22Rv1 (cell line): ENCODE measurements at regions not wholly inside any gene's neighbourhood (a gene's known extent, or its start where the extent isn't known, plus 50 kb on each side); places are given as distances from the start of the nearest gene placed in this dataset.

Experiments
- H3K27ac ChIP-seq: fragments of 450-650 bp; 2 replicates; pipeline ENCODE4 v1.5.1; 2017
- ZFX ChIP-seq: fragments of 450-650 bp; IDR thresholded peaks from 2 replicates; pipeline ENCODE4 v1.6.1; 2017; ENCODE audit warnings: antibody characterized with exemption, borderline replicate concordance
- TF ChIP-seq, protein P1 (sequence below): fragments of 450-650 bp; IDR thresholded peaks from 2 replicates; pipeline ENCODE4 v1.5.1; 2017; ENCODE audit warnings: mild to moderate bottlenecking

DNA sequence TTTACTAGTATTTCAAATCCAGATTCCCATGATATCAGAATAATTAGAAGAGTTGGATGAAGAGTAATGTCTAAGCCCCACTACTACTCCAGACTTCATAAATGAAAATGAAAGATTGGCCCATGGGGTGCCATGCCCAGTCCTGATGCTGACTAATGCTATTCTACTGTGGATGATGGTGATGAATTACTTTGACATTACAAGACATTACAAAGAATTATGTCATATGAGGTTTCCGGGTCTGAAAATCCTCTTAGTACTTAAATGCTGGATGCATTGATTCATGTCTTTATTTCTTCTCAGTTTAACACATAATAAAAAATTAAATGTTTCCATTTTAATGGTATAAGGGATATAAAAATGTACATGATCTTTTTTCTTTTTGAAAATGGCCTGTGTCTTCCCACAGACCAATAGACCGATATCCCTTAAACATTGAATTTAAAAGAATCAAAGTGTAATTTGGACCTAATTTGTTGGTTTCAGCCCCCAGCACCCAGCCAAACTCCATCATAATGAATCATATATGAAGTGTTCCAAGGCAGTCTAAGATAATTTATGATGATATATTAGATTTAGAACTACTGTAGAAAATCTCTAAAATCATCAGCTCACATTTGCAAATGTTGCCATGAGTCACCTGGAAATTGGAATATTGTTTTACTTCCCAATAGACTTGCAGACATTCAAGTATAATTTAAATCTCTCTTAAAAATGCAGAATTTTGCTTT lies 223.6 kb upstream of the SGCD start:
- TF ChIP-seq, protein P1, sequence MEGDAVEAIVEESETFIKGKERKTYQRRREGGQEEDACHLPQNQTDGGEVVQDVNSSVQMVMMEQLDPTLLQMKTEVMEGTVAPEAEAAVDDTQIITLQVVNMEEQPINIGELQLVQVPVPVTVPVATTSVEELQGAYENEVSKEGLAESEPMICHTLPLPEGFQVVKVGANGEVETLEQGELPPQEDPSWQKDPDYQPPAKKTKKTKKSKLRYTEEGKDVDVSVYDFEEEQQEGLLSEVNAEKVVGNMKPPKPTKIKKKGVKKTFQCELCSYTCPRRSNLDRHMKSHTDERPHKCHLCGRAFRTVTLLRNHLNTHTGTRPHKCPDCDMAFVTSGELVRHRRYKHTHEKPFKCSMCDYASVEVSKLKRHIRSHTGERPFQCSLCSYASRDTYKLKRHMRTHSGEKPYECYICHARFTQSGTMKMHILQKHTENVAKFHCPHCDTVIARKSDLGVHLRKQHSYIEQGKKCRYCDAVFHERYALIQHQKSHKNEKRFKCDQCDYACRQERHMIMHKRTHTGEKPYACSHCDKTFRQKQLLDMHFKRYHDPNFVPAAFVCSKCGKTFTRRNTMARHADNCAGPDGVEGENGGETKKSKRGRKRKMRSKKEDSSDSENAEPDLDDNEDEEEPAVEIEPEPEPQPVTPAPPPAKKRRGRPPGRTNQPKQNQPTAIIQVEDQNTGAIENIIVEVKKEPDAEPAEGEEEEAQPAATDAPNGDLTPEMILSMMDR = no peak
- no peak for TF ChIP-seq ZFX
- no peak overlapping the region for H3K27ac ChIP-seq

DNA sequence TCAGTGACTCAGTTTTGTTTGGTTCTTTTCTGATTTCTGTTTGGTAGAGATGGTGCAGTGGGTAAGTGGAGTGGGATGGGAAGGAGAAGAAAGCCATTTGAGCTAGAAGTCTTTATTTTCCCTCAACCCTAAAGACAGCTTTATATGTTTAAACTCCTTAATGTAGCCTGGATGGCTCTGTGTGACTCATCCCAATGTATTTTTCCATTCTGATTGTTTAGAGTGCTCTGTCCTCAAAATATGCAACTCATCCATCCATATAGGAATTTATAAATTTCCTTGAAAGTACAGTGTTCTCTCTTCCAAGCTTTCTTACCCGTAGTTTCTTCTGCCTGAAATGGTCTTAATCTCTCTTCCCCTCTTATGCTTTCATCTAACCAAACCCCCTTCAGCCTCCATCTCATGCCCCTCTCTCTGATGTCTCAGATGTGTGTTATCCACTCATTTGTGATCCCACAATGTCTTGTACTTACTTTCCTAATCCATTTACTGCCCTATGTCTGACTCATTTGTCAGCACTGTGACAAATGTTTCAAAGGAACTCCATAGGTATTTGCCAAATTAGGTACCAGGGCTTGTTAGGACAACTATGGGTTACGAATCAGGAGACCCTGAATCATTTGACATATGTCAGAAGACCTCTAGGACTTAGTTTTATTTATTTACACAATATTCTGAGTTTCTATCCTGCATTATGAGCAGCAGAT lies 217.5 kb upstream of the SGCD start:
- no peak overlapping the region for H3K27ac ChIP-seq
- no peak for TF ChIP-seq ZFX

DNA sequence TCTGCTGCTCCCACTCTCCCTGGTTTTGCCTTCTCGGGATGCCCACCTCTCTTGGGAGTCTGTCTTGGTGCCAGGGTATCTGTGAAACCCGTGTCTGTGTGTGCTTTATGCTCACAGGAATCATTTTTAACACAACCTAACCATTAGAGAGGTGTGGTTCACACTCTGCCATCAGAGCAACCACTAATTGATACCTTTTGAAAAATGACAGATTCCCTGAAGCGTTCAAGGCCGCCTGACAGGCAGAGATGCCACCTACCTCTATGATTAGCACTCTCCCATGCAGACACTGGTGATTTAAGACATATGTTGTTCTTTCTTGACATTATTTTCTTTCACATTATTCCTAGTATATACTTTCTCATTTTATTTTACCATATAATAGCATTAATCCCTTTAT lies 207.3 kb upstream of the SGCD start:
- H3K27ac ChIP-seq = no peak overlapping the region
- TF ChIP-seq, protein P1 = no peak
- TF ChIP-seq ZFX = no peak

DNA sequence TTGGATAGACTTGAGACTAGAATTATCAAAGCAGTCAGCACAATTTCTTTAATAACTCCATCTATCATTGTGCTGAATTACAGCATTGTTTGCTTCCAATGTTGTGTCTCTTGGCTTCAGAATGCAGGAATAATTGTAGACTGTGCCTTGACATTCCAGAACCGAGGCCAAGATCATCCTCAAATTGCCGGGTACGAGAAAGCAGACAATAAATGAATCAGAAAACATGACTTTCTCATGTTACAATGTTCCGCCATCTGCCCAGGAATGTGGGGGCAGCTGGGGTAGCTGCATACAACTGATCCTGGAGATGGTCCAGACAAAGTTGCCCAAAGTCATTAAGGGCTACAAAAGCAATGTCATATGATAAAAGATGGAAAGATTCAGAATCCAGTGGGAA lies 206.2 kb upstream of the SGCD start:
- no peak for TF ChIP-seq ZFX
- TF ChIP-seq, protein P1 = no peak

DNA sequence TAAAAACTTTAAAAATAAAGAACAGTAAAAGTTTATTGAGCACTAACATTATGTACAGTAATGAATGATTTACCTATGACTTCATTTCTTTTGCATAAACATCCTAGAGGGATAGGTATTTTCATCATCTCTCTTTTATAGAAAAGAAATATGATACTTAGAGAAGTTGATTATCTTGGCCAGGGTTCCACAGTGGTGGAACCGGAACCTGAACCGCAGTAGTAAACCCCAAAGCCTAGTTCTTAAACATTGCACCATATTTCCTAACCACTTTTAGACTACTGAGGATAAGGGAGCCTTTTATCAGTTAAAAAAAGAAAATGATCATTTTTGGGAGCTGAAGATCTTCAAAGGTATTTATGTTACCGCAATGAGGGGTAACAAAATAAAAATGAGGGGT lies 205.7 kb upstream of the SGCD start:
- TF ChIP-seq, protein P1 = no peak
- TF ChIP-seq ZFX = no peak
- no peak overlapping the region for H3K27ac ChIP-seq

More for the DNA sequence above, 206.2 kb upstream of the SGCD start:
- no peak overlapping the region for H3K27ac ChIP-seq

DNA sequence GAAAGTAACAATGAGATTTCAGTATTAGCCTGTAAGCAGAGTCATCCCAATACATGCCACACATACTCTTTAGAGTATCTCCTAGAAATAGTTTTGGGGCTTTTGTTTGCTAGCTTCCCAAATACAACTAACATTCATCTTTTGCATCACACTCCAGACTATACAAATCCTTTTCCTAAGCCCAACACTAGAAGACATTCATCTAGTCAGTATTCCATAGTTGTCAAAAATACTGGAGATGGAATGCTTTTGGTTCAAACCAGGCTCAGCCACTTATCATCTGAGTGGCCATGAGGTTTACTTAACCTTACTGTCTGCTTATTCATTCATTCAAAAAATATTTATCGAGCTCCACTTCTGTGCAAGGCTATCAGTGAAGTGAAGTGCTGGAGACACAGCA lies 205.1 kb upstream of the SGCD start:
- TF ChIP-seq, protein P1 = no peak
- no peak for TF ChIP-seq ZFX
- no peak overlapping the region for H3K27ac ChIP-seq

DNA sequence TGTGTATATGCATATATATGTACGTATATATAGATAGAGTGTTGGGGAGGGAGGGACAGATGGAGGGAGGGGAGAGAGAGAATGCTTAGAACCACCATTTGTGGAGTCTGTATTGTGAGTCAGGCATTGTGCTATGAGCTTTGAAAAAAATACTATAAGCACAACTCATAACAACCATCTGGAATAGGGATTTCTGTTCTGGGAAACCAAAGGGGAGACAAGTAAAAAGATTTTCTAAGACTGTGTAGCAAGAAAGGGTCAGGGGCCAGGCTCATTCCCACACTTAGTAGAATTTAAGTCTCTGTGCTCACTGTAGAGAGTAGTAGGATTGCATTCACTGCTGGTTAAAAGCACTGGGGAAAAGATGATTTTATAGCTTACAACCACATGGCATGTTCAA lies 202.3 kb upstream of the SGCD start:
- TF ChIP-seq, protein P1 = no peak
- no peak for TF ChIP-seq ZFX

More for the DNA sequence above, 202.3 kb upstream of the SGCD start:
- no peak overlapping the region for H3K27ac ChIP-seq
